ENCODE measurements at regions not wholly inside any gene's neighbourhood (a gene's known extent, or its start where the extent isn't known, plus 50 kb on each side); places are given as distances from the start of the nearest gene placed in this dataset.

- TF ChIP-seq EZH2 (IDR thresholded peaks at IDR 0.05) (no peak), CTCF (IDR thresholded peaks at IDR 0.05) (no peak), EZH2phosphoT487 (IDR thresholded peaks at IDR 0.05) (no peak)
Measured at GRCh38 chr4:156173937-156174336, 220.3 kb upstream of the CTSO start.

Data from neural progenitor cell (in vitro differentiated cells).